ENCODE measurements at regions not wholly inside any gene's neighbourhood (a gene's known extent, or its start where the extent isn't known, plus 50 kb on each side); places are given as distances from the start of the nearest gene placed in this dataset.

GRCh38 chr5:53160895-53161294, 51.3 kb upstream of the MOCS2 start:
- H3K27me3 ChIP-seq (ENCODE audit: low read length) = no peaks in the 10 kb centered on the region
- H3K79me2 ChIP-seq (ENCODE audit: low read length) = no peaks in the 10 kb centered on the region
- H3K9me3 ChIP-seq (ENCODE audit: low read length) = no peaks in the 10 kb centered on the region
- H2AFZ ChIP-seq (ENCODE audit: low read length) = no peak overlapping the region
- H3K9ac ChIP-seq (ENCODE audit: low read length) = no peak overlapping the region
- no peaks in the 10 kb centered on the region for H3F3A ChIP-seq (ENCODE audit: low read length, unreplicated experiment)
- H3K36me3 ChIP-seq (ENCODE audit: low read depth, low read length) = no peaks in the 10 kb centered on the region
- H3K4me1 ChIP-seq (ENCODE audit: insufficient read depth, low read length) = no peaks in the 10 kb centered on the region
- intact Hi-C loops (cut with micrococcal nuclease) = no loop called here
- no peaks in the 10 kb centered on the region for H4K20me1 ChIP-seq (ENCODE audit: low read length)
- no peak overlapping the region for H3K27ac ChIP-seq (ENCODE audit: low read length)
- ATAC-seq (no peak), DNase-seq (no peak)
- H3K9me2 ChIP-seq (replicated peaks; ENCODE audit: low read length) = no peaks in the 10 kb centered on the region; the same call in 1 of the 2 replicates
- POLR2A ChIA-PET (ENCODE audit: unreplicated experiment) = no interaction called here
- no TSS peak for BruUV-seq (replicated peaks)
- CTCF ChIA-PET = no interaction called here
- TF ChIP-seq CTCF (conservative IDR thresholded peaks at IDR 0.05; ENCODE audit: low read depth, low read length) = no peak
- no peak for TF ChIP-seq EZH2phosphoT487 (IDR thresholded peaks at IDR 0.05; ENCODE audit: borderline replicate concordance, low read length)
- no peak for TF ChIP-seq EZH2 (IDR thresholded peaks at IDR 0.05; ENCODE audit: low read length, unreplicated experiment)
- H3K4me2 ChIP-seq (ENCODE audit: low read length) = no peak overlapping the region
- H3K4me3 ChIP-seq (ENCODE audit: low read length) = no peak overlapping the region

- H3K79me2 ChIP-seq (ENCODE audit: low read length) = no peaks in the 10 kb centered on the region
- no peak overlapping the region for H2AFZ ChIP-seq (ENCODE audit: low read length)
- H3K4me1 ChIP-seq (ENCODE audit: insufficient read depth, low read length) = no peaks in the 10 kb centered on the region
- H4K20me1 ChIP-seq (ENCODE audit: low read length) = no peaks in the 10 kb centered on the region
- H3K4me3 ChIP-seq (ENCODE audit: low read length) = no peak overlapping the region
- no peaks in the 10 kb centered on the region for H3K27me3 ChIP-seq (ENCODE audit: low read length)
- no peak overlapping the region for H3K9ac ChIP-seq (ENCODE audit: low read length)
- intact Hi-C loops (cut with micrococcal nuclease) = no loop called here
- no TSS peak for BruUV-seq (replicated peaks)
- ChIA-PET CTCF (no interaction called here), POLR2A (ENCODE audit: unreplicated experiment) (no interaction called here)
- no peaks in the 10 kb centered on the region for H3F3A ChIP-seq (ENCODE audit: low read length, unreplicated experiment)
- H3K36me3 ChIP-seq (ENCODE audit: low read depth, low read length) = no peaks in the 10 kb centered on the region
- ATAC-seq (no peak), DNase-seq (no peak)
- TF ChIP-seq EZH2 (IDR thresholded peaks at IDR 0.05; ENCODE audit: low read length, unreplicated experiment) = no peak
- TF ChIP-seq EZH2phosphoT487 (IDR thresholded peaks at IDR 0.05; ENCODE audit: borderline replicate concordance, low read length) = no peak
- no peak for TF ChIP-seq CTCF (conservative IDR thresholded peaks at IDR 0.05; ENCODE audit: low read depth, low read length)
- no peak overlapping the region for H3K27ac ChIP-seq (ENCODE audit: low read length)
- no peak overlapping the region for H3K4me2 ChIP-seq (ENCODE audit: low read length)
- H3K9me2 ChIP-seq (replicated peaks; ENCODE audit: low read length) = no peaks in the 10 kb centered on the region; the same call in 1 of the 2 replicates
- H3K9me3 ChIP-seq (ENCODE audit: low read length) = no peaks in the 10 kb centered on the region
Measured at GRCh38 chr5:53161876-53162275, 52.3 kb upstream of the MOCS2 start.

- no peaks in the 10 kb centered on the region for H3K27me3 ChIP-seq (ENCODE audit: low read length)
- intact Hi-C loops (cut with micrococcal nuclease) = no loop called here
- DNase-seq = no peak
Measured at GRCh38 chr5:53164478-53165165, 55.1 kb upstream of the MOCS2 start.

More at GRCh38 chr5:53164478-53165165, 55.1 kb upstream of the MOCS2 start:
- no peaks in the 10 kb centered on the region for H3K9me2 ChIP-seq (replicated peaks; ENCODE audit: low read length)
- no peaks in the 10 kb centered on the region for H3K36me3 ChIP-seq (ENCODE audit: low read depth, low read length)
- H3K4me1 ChIP-seq (ENCODE audit: insufficient read depth, low read length) = no peaks in the 10 kb centered on the region
- no peaks in the 10 kb centered on the region for H3K79me2 ChIP-seq (ENCODE audit: low read length)
- ATAC-seq = no peak
- no peaks in the 10 kb centered on the region for H4K20me1 ChIP-seq (ENCODE audit: low read length)
- H2AFZ ChIP-seq (ENCODE audit: low read length) = no peak overlapping the region
- no peak overlapping the region for H3K9ac ChIP-seq (ENCODE audit: low read length)
- H3K4me2 ChIP-seq (ENCODE audit: low read length) = no peak overlapping the region
- TF ChIP-seq CTCF (conservative IDR thresholded peaks at IDR 0.05; ENCODE audit: low read depth, low read length) = no peak
- TF ChIP-seq EZH2 (IDR thresholded peaks at IDR 0.05; ENCODE audit: low read length, unreplicated experiment) = no peak
- no peak for TF ChIP-seq EZH2phosphoT487 (IDR thresholded peaks at IDR 0.05; ENCODE audit: borderline replicate concordance, low read length)
- no TSS peak for BruUV-seq (replicated peaks)
- no peaks in the 10 kb centered on the region for H3K9me3 ChIP-seq (ENCODE audit: low read length)
- ChIA-PET CTCF (no interaction called here), POLR2A (ENCODE audit: unreplicated experiment) (no interaction called here)
- no peaks in the 10 kb centered on the region for H3F3A ChIP-seq (ENCODE audit: low read length, unreplicated experiment)
- H3K4me3 ChIP-seq (ENCODE audit: low read length) = no peak overlapping the region
- no peak overlapping the region for H3K27ac ChIP-seq (ENCODE audit: low read length)

Data from PC-3 (cell line).